OCI-LY1 (cell line): ENCODE measurements at regions not wholly inside any gene's neighbourhood (a gene's known extent, or its start where the extent isn't known, plus 50 kb on each side); places are given as distances from the start of the nearest gene placed in this dataset.

Source experiments
- H2AFZ ChIP-seq: fragments of 200-600 bp; sonication (generic), shearing (Covaris generic); 2 replicates; pipeline ENCODE4 v1.6.0; 2014; ENCODE audit warnings: antibody characterized with exemption, mild to moderate bottlenecking, low read length
- H3F3A ChIP-seq: fragments of 200-600 bp; sonication (generic), shearing (Covaris generic); 2 replicates; pipeline ENCODE4 v1.6.0; 2014; ENCODE audit warnings: mild to moderate bottlenecking, antibody characterized with exemption, low read length, moderate library complexity; ENCODE audit not compliant: insufficient read depth
- H3K27ac ChIP-seq: fragments of 200-600 bp; sonication (generic); 2 replicates; pipeline ENCODE4 v1.5.1; 2014; ENCODE audit warnings: low read length, mixed run types, mild to moderate bottlenecking, low read depth; ENCODE audit not compliant: poor library complexity, severe bottlenecking
- H3K27me3 ChIP-seq: fragments of 200-600 bp; sonication (generic); 2 replicates; pipeline ENCODE4 v1.6.0; 2014; ENCODE audit warnings: antibody characterized with exemption, mild to moderate bottlenecking, low read length, moderate library complexity; ENCODE audit not compliant: insufficient read depth
- H3K36me3 ChIP-seq: fragments of 200-600 bp; sonication (generic); 2 replicates; pipeline ENCODE4 v1.6.1; 2014; ENCODE audit warnings: mild to moderate bottlenecking, antibody characterized with exemption, low read length, moderate library complexity, mixed read lengths; ENCODE audit not compliant: insufficient read depth
- H3K4me1 ChIP-seq: fragments of 200-600 bp; sonication (generic); 2 replicates; pipeline ENCODE4 v1.5.1; 2014; ENCODE audit warnings: mild to moderate bottlenecking, low read length, moderate library complexity; ENCODE audit not compliant: insufficient read depth, severe bottlenecking
- H3K4me2 ChIP-seq: fragments of 200-600 bp; sonication (generic), shearing (Covaris generic); 2 replicates; pipeline ENCODE4 v1.6.1; 2014; ENCODE audit warnings: low read length
- H3K4me3 ChIP-seq: fragments of 200-600 bp; sonication (generic); 2 replicates; pipeline ENCODE4 v1.5.1; 2014; ENCODE audit warnings: low read length, low read depth, mild to moderate bottlenecking, mixed read lengths; ENCODE audit not compliant: poor library complexity, severe bottlenecking
- H3K79me2 ChIP-seq: fragments of 200-600 bp; shearing (Covaris generic); 2 replicates; pipeline ENCODE4 v1.6.1; 2016; ENCODE audit warnings: mixed run types, low read length, mixed read lengths; ENCODE audit not compliant: insufficient read depth
- H3K9ac ChIP-seq: fragments of 200-600 bp; sonication (generic), shearing (Covaris generic); 2 replicates; pipeline ENCODE4 v1.6.1; 2014; ENCODE audit warnings: mild to moderate bottlenecking, low read length, mixed read lengths
- H3K9me2 ChIP-seq: fragments of 200-600 bp; sonication (generic), shearing (Covaris generic); 2 replicates; pipeline ENCODE4 v1.6.1; 2014; ENCODE audit warnings: low read depth, mild to moderate bottlenecking, low read length, mixed read lengths
- H3K9me3 ChIP-seq: fragments of 200-600 bp; shearing (Covaris generic); 2 replicates; pipeline ENCODE4 v1.6.1; 2014; ENCODE audit warnings: low read length, mixed read lengths
- H4K20me1 ChIP-seq: fragments of 200-600 bp; sonication (generic), shearing (Covaris generic); 2 replicates; pipeline ENCODE4 v1.6.0; 2016; ENCODE audit warnings: mild to moderate bottlenecking, low read length; ENCODE audit not compliant: insufficient read depth
- EZH2 ChIP-seq: fragments of 200-600 bp; sonication (generic), shearing (Covaris generic); IDR thresholded peaks from 2 replicates; pipeline ENCODE4 v1.8.0; 2017; ENCODE audit warnings: borderline replicate concordance, mixed run types, mild to moderate bottlenecking, antibody characterized with exemption, low read length, moderate library complexity, mixed read lengths
- TF ChIP-seq, protein P1 (sequence below): fragments of 200-600 bp; sonication (generic), shearing (Covaris generic); IDR thresholded peaks from 2 replicates; pipeline ENCODE4 v1.5.1; 2017; ENCODE audit warnings: mild to moderate bottlenecking, antibody characterized with exemption, low read length, moderate library complexity, mixed read lengths

DNA sequence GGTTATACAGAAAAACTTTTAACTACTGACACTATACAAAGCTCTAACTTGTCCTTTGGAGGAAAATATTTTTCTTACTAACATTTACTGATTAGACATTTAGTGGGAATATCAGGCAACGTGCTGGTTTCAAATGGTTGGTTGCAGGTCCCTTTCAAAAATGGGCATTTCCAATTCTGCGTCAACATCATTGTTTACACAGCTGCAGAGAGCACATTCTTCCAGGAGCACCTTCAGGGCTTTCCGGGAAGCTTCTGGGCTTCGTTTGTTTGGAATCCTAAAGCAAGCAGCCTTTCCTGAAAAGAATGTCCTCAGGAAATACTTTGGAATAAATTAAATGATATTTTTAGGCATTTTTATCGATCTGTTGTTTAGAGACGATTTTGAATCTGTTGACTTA lies 289.7 kb downstream of the TRIML1 start:
- H3K36me3 ChIP-seq = no peaks in the 10 kb centered on the region
- no peaks in the 10 kb centered on the region for H3F3A ChIP-seq
- no peaks in the 10 kb centered on the region for H3K27me3 ChIP-seq
- H3K4me1 ChIP-seq = no peaks in the 10 kb centered on the region
- H3K9ac ChIP-seq = no peak overlapping the region
- no peaks in the 10 kb centered on the region for H3K9me3 ChIP-seq
- no peaks in the 10 kb centered on the region for H4K20me1 ChIP-seq
- no peak overlapping the region for H3K4me2 ChIP-seq
- TF ChIP-seq EZH2 = no peak
- TF ChIP-seq, protein P1, sequence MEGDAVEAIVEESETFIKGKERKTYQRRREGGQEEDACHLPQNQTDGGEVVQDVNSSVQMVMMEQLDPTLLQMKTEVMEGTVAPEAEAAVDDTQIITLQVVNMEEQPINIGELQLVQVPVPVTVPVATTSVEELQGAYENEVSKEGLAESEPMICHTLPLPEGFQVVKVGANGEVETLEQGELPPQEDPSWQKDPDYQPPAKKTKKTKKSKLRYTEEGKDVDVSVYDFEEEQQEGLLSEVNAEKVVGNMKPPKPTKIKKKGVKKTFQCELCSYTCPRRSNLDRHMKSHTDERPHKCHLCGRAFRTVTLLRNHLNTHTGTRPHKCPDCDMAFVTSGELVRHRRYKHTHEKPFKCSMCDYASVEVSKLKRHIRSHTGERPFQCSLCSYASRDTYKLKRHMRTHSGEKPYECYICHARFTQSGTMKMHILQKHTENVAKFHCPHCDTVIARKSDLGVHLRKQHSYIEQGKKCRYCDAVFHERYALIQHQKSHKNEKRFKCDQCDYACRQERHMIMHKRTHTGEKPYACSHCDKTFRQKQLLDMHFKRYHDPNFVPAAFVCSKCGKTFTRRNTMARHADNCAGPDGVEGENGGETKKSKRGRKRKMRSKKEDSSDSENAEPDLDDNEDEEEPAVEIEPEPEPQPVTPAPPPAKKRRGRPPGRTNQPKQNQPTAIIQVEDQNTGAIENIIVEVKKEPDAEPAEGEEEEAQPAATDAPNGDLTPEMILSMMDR = no peak
- H2AFZ ChIP-seq = no peak overlapping the region
- H3K9me2 ChIP-seq = no peaks in the 10 kb centered on the region
- no peak overlapping the region for H3K4me3 ChIP-seq
- no peak overlapping the region for H3K27ac ChIP-seq
- H3K79me2 ChIP-seq = no peaks in the 10 kb centered on the region

DNA sequence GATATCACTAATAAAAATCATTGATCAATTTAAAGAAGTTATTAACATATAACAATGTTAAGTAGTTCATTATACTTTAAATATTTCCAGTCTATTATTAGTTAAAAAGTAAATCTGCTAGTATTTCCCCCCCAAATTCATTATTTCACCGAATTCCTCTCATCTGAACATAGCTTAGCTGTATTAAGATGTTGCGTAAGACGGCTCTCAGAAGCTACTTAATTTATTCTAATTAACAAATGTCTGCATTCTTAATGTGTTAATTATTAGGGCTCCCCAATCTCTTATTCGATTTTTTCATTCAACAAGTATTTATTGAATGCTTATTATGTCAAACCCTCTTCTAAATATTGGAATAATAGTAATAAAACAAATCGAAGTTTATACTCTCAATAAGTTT lies 290.7 kb downstream of the TRIML1 start:
- Histone ChIP-seq H3K36me3 (no peaks in the 10 kb centered on the region), H3F3A (no peaks in the 10 kb centered on the region), H4K20me1 (no peaks in the 10 kb centered on the region), H3K4me3 (no peak overlapping the region), H3K79me2 (no peaks in the 10 kb centered on the region), H3K27me3 (no peaks in the 10 kb centered on the region), H3K4me1 (no peaks in the 10 kb centered on the region), H3K4me2 (no peak overlapping the region), H3K9ac (no peak overlapping the region), H3K27ac (no peak overlapping the region), H3K9me2 (no peaks in the 10 kb centered on the region), H3K9me3 (no peaks in the 10 kb centered on the region), H2AFZ (no peak overlapping the region)
- no peak for TF ChIP-seq EZH2
- TF ChIP-seq, protein P1 = no peak

DNA sequence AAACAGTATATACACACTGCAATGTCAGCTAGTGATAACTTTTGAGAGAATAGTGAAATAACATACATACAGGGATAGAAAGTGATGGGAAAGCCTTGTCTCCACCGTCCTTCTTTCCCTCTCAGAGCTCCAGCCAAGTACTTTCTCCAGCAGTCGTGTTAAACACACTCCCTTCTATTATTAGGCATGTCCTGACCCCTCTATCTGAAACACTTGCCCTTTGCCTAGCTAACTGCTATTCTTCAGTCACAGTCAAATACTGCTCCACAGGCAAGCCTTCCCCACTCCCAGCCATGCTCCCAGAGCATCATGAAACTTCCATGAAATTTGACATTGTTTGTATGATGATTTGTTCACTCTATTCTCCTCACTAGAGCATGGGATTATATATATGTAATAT lies 291.1 kb downstream of the TRIML1 start:
- Histone ChIP-seq H3K36me3 (no peaks in the 10 kb centered on the region), H2AFZ (no peak overlapping the region), H3K4me3 (no peak overlapping the region), H3K4me1 (no peaks in the 10 kb centered on the region), H3K27ac (no peak overlapping the region), H3K79me2 (no peaks in the 10 kb centered on the region), H3K27me3 (no peaks in the 10 kb centered on the region), H3K4me2 (no peak overlapping the region), H3K9me3 (no peaks in the 10 kb centered on the region), H3F3A (no peaks in the 10 kb centered on the region), H4K20me1 (no peaks in the 10 kb centered on the region), H3K9ac (no peak overlapping the region), H3K9me2 (no peaks in the 10 kb centered on the region)
- TF ChIP-seq EZH2 = no peak
- TF ChIP-seq, protein P1 = no peak
